ENCODE measurements at regions not wholly inside any gene's neighbourhood (a gene's known extent, or its start where the extent isn't known, plus 50 kb on each side); places are given as distances from the start of the nearest gene placed in this dataset.

DNA sequence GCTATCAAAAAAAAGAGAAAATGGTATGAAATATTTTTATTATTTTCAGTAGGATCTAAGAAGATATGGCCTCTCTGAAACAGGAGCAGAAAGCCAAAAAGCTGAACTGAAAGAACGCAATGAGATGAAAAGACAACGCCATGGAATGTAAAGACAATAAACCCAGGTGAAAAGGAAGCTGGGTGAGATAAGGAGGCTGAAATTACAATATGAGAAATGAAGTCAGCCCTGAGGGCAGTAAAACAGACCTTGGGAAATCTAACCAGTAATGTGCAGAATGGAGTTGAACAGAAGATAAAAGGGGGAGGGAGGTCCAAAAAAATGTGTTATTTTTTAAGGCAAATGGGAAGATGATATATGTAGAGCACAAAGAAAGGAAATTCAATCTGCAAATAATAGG, 265.3 kb downstream of the ENC1 start:
- no peaks in the 10 kb centered on the region for H3K4me1 Mint-ChIP-seq (ENCODE audit: low read depth)

DNA sequence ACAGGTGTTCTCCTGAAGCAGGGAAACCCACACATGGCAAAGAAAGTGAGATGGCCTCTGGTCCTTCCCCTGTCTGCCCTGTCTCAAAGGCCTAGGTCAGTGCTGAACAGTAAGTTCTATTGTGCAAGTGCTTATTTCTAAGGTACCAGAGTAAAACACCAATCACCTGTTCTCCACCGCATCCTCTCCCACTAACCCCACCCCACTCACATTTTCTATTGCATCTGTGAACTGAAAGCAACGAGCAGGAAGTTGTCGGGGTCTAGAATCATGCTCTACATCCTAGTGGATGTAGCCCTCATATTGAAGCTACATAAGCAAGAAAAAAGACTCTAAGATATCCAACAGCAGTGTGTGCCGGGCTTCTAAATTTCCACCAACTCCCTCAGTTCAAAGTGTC, 265.9 kb downstream of the ENC1 start:
- Mint-ChIP-seq H3K9me3 (no peaks in the 10 kb centered on the region), H3K36me3 (ENCODE audit: insufficient read depth) (no peaks in the 10 kb centered on the region), H3K27me3 (ENCODE audit: low read depth) (peaks cover 2% of the 10 kb centered on the region), H3K4me1 (ENCODE audit: low read depth) (no peaks in the 10 kb centered on the region), H3K4me3 (no peak overlapping the region)
- DNase-seq = no peak
- ATAC-seq = no peak

More for the DNA sequence above, 265.3 kb downstream of the ENC1 start:
- no peak for ATAC-seq
- H3K9me3 Mint-ChIP-seq = no peaks in the 10 kb centered on the region
- H3K4me3 Mint-ChIP-seq = no peak overlapping the region
- peaks cover 4% of the 10 kb centered on the region for H3K27me3 Mint-ChIP-seq (ENCODE audit: low read depth)
- DNase-seq = no peak
- H3K36me3 Mint-ChIP-seq (ENCODE audit: insufficient read depth) = no peaks in the 10 kb centered on the region

DNA sequence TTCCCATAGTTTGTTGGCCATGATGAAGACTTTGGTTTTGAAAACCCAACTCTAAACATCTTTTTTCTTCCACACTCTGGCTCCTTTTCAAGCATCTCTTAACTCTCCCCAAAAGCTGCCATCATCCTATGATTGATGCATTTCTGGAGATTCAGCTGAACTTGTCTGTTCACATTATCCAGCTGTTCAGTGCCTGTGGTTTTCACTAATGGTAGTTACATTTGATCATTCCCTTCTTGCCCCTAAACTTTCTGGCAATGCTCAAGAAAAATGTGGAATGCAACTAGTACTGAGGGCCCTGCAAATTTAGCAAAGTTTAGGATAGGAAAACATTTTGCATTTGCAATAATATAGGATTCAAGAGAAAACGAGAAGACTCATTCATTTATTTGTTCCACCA, 267.5 kb downstream of the ENC1 start:
- no peaks in the 10 kb centered on the region for H3K36me3 Mint-ChIP-seq (ENCODE audit: insufficient read depth)
- H3K4me3 Mint-ChIP-seq = no peak overlapping the region
- no peaks in the 10 kb centered on the region for H3K9me3 Mint-ChIP-seq
- DNase-seq (no peak), ATAC-seq (no peak)
- H3K4me1 Mint-ChIP-seq (ENCODE audit: low read depth) = no peaks in the 10 kb centered on the region
- no peaks in the 10 kb centered on the region for H3K27me3 Mint-ChIP-seq (ENCODE audit: low read depth)

DNA sequence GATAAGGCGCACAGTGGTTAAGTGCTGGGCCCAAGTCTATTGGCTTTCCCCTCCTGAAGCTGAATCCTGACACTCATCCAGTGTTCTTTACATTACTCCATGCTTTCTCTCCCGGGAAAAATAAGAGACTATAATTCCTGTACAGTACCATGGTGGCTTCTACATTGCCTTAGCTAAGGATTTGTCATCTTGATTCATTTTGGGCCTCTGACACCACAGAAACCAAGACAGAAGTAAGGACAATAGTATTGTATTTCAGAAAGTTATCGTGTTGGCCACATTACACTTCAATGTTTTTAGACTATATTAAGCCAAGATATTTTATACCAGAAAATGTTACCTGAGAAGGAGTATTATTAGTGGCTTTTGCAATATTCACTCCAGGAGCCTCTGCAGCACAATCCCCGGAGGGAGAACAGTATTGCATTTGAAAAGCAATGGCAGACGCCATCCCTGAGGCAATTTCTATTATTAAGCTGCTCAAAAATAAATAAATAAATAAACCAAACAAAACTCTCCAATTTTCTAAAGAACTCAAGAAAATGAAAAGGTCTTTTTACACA, 267.9 kb downstream of the ENC1 start:
- DNase-seq (no peak), ATAC-seq (no peak)
- H3K4me1 Mint-ChIP-seq (ENCODE audit: low read depth) = no peaks in the 10 kb centered on the region
- no peaks in the 10 kb centered on the region for H3K27me3 Mint-ChIP-seq (ENCODE audit: low read depth)
- H3K36me3 Mint-ChIP-seq (ENCODE audit: insufficient read depth) = no peaks in the 10 kb centered on the region
- no peaks in the 10 kb centered on the region for H3K9me3 Mint-ChIP-seq
- no peak overlapping the region for H3K4me3 Mint-ChIP-seq

DNA sequence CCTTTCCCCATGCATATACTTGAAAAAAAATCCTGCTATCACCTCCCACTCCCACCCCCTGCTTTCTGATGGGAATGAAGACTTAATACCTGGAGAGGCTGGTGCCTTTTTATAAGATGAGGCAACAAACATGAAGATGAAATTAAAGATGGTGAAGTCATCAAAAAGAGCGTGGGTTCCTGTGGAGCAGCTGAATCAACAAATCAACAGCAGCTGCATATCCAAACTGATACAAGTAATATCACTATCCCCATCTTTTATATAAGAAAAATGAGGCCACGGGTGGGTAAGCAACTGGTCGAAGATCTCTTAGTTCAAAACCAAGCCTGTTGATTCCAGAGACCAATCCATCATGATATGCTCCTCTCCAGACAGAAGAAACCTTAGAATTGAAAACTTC, 268.5 kb downstream of the ENC1 start:
- H3K36me3 Mint-ChIP-seq (ENCODE audit: insufficient read depth) = no peaks in the 10 kb centered on the region

DNA sequence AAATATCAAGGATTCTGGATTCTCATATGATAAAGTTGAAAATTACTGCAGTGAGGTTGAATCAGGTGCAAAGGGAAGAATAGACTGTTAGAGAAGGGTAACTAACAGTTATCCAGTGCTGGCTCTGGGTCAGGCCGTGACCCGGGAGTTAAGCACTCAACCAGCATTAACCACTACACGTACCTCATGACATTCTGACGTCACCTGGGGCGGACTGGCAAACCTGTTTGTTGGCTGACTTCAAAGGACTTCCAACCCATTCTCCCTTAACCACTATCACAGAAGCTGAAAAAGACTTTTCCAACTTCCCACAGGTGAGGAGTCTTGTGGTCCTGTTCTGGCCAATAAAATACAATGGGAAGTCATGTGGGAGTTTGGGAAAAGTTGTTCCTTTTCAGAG, 268.9 kb downstream of the ENC1 start:
- H3K4me3 Mint-ChIP-seq = no peak overlapping the region
- H3K27me3 Mint-ChIP-seq (ENCODE audit: low read depth) = no peaks in the 10 kb centered on the region
- no peaks in the 10 kb centered on the region for H3K36me3 Mint-ChIP-seq (ENCODE audit: insufficient read depth)
- no peaks in the 10 kb centered on the region for H3K4me1 Mint-ChIP-seq (ENCODE audit: low read depth)
- ATAC-seq (no peak), DNase-seq (no peak)
- no peaks in the 10 kb centered on the region for H3K9me3 Mint-ChIP-seq

More for the DNA sequence above, 268.5 kb downstream of the ENC1 start:
- no peak overlapping the region for H3K4me3 Mint-ChIP-seq
- H3K9me3 Mint-ChIP-seq = no peaks in the 10 kb centered on the region
- H3K27me3 Mint-ChIP-seq (ENCODE audit: low read depth) = no peaks in the 10 kb centered on the region
- no peaks in the 10 kb centered on the region for H3K4me1 Mint-ChIP-seq (ENCODE audit: low read depth)
- DNase-seq (no peak), ATAC-seq (no peak)

DNA sequence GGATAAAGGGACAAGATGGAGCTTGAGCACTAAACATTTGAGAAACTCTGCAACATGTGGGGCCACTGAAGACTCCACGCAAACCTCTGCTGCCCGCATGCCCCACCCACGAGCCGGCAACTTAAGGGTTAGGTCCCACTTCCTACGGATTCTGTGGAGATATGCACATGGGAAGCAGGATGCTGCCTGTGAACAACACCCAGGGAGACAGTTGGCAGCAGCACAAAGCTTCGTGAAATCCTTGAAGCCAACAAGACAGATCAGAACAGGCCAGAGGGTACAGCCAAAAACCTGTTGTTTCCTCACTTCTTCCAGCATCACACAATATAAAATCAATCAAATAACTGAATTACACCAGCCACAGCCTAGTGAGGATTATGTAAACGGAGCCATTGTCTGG, 270.4 kb downstream of the ENC1 start:
- Mint-ChIP-seq H3K4me1 (ENCODE audit: low read depth) (no peaks in the 10 kb centered on the region), H3K36me3 (ENCODE audit: insufficient read depth) (no peaks in the 10 kb centered on the region), H3K4me3 (no peak overlapping the region), H3K27me3 (ENCODE audit: low read depth) (no peaks in the 10 kb centered on the region), H3K9me3 (no peaks in the 10 kb centered on the region)
- ATAC-seq (no peak), DNase-seq (no peak)

DNA sequence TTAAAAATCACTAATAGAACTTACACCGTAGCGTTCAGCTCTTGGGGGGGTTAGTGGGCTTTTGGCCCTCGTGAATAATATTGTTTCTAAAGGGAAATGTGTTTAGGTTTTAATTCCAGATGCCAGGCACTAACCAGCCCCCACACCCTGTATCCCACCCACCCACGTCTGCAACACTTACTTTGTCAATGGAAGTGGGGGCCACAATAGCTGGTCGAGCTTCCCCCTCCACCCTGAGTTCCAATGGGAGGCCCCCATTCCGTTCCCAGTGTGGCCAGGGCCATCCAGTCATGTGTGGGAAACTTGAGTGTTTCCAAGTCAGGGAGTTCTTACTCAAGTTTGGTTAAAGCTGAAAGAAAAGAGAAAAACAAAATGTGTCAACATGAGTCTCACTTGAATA, 271.4 kb downstream of the ENC1 start:
- no peaks in the 10 kb centered on the region for H3K4me1 Mint-ChIP-seq (ENCODE audit: low read depth)
- no peaks in the 10 kb centered on the region for H3K36me3 Mint-ChIP-seq (ENCODE audit: insufficient read depth)
- no peaks in the 10 kb centered on the region for H3K27me3 Mint-ChIP-seq (ENCODE audit: low read depth)
- ATAC-seq (no peak), DNase-seq (no peak)
- H3K4me3 Mint-ChIP-seq = no peak overlapping the region
- no peaks in the 10 kb centered on the region for H3K9me3 Mint-ChIP-seq

DNA sequence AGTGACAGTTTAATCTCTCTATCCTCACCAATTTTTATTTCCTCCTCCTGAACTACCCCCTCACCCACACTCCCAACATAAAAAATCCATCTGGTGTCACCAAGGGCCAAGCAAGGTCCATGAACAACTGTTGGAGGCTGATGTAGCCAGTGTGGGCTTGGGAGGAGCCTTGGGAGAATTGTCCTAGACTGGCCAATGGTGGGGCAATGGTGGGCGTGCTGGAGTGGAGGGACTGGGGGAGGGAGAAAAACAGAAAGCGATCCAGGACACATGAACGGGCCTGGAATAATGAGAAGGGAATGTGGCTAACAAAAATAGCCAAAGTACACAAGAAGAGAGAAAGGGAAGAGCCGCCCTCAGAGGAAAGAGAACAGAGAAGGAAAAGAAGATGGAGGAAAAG, 272.6 kb downstream of the ENC1 start:
- no peaks in the 10 kb centered on the region for H3K4me1 Mint-ChIP-seq (ENCODE audit: low read depth)
- no peak overlapping the region for H3K4me3 Mint-ChIP-seq
- no peaks in the 10 kb centered on the region for H3K36me3 Mint-ChIP-seq (ENCODE audit: insufficient read depth)
- no peaks in the 10 kb centered on the region for H3K9me3 Mint-ChIP-seq
- H3K27me3 Mint-ChIP-seq (ENCODE audit: low read depth) = peaks cover 2% of the 10 kb centered on the region
- ATAC-seq (no peak), DNase-seq (no peak)

DNA sequence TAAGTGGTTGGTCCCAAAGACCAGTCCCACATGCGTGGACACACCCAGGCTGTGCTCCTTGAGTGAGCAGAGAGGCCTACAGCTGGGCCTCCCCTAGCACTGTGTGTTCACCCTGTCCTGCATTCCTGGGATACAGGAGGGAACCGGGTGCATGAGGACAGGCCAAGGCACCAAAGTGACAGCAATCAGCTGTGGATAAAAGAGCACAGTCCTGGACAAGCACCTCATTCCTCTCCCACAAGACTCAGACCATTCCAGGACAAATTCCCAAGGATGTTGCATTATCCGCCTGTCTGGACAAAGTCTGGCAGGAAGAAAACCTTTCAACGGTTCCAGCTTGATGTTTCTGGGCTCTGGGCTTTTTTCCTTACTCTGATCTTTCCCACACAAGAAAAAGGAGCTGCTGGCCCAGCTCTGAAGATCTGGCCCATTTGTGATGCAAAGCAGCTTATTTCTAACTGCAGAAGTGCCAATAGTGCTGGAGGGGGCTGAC, 273.2 kb downstream of the ENC1 start:
- Mint-ChIP-seq H3K9me3 (no peaks in the 10 kb centered on the region), H3K4me3 (no peak overlapping the region), H3K36me3 (ENCODE audit: insufficient read depth) (no peaks in the 10 kb centered on the region), H3K4me1 (ENCODE audit: low read depth) (no peaks in the 10 kb centered on the region), H3K27me3 (ENCODE audit: low read depth) (peaks cover 2% of the 10 kb centered on the region)
- no peak for DNase-seq
- ATAC-seq = no peak

DNA sequence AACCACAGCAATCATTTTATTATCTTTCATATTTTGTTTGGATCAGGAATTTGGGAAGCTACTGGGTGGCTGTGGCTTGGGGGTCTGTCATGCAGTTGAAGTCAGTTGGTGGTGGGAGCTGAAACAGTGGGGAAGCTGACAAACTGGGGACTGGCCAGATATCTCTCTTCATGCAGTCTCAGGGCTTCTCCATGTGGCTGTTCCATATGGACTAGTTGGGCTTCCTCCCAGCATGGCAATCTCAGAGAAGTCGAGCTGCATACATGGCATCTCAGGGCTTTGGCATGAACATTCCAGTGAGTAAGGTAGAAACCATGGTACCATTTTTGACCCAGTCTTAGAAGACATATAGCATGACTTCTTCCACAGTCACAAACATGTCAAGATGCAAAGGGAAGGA, 274.8 kb downstream of the ENC1 start:
- no peak for DNase-seq
- H3K36me3 Mint-ChIP-seq (ENCODE audit: insufficient read depth) = no peaks in the 10 kb centered on the region
- H3K4me1 Mint-ChIP-seq (ENCODE audit: low read depth) = no peaks in the 10 kb centered on the region
- no peak for ATAC-seq
- no peaks in the 10 kb centered on the region for H3K9me3 Mint-ChIP-seq
- H3K27me3 Mint-ChIP-seq (ENCODE audit: low read depth) = peaks cover 2% of the 10 kb centered on the region
- H3K4me3 Mint-ChIP-seq = no peak overlapping the region

DNA sequence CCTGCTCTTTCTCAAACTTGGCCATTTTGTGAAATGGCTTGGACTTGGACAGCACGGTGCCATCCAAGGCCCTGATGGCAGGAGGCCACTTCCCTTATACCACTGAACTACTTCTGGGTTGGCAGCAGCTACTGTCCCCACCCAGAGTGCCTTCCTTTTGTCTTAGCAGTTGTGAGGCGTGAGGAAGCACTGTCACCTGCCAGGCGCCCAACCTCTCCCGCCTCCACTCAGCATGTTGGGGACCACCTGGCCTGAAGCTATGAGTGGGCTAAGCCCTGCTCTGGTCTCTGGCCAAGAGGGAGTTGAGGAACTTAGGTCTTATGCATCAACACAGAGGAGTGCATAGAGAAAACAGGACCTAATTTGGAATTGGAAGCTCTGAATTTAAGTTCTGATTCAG, 276.0 kb downstream of the ENC1 start:
- Mint-ChIP-seq H3K36me3 (ENCODE audit: insufficient read depth) (no peaks in the 10 kb centered on the region), H3K27me3 (ENCODE audit: low read depth) (peaks cover 2% of the 10 kb centered on the region), H3K4me1 (ENCODE audit: low read depth) (no peaks in the 10 kb centered on the region), H3K4me3 (no peak overlapping the region), H3K9me3 (no peaks in the 10 kb centered on the region)
- ATAC-seq = no peak
- DNase-seq = no peak

DNA sequence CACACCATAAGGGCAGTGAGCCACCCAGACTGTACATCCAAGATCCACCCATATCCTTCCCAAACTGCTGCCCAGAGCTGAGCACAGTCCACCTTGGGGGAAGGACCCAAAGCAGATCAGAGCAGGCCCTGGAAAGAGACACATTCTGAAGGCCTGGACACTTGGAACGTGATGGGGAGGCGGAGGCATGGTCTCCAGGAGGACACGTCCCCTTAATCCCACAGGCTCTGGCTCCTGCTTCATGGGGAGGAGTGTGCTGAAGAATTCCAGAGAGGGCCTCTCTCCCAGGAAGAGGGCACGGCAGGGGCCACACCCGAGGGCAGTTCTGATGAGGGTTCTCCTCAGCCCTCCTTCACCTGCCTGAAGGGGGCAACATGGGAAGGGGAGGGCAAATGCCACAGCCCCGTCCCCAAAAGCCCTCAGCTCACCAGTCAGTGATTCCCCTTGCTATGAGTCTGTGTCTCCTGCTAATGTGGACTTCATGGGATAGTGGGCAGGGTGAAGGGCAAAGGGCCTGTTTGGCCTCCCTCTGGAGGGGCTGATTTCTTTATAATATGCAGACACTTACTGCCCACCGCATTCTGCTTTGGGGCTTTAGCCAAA, 276.8 kb downstream of the ENC1 start:
- no peaks in the 10 kb centered on the region for H3K4me1 Mint-ChIP-seq (ENCODE audit: low read depth)
- no peaks in the 10 kb centered on the region for H3K9me3 Mint-ChIP-seq
- no peak for ATAC-seq
- H3K27me3 Mint-ChIP-seq (ENCODE audit: low read depth) = peaks cover 2% of the 10 kb centered on the region
- no peaks in the 10 kb centered on the region for H3K36me3 Mint-ChIP-seq (ENCODE audit: insufficient read depth)
- no peak overlapping the region for H3K4me3 Mint-ChIP-seq
- no peak for DNase-seq

DNA sequence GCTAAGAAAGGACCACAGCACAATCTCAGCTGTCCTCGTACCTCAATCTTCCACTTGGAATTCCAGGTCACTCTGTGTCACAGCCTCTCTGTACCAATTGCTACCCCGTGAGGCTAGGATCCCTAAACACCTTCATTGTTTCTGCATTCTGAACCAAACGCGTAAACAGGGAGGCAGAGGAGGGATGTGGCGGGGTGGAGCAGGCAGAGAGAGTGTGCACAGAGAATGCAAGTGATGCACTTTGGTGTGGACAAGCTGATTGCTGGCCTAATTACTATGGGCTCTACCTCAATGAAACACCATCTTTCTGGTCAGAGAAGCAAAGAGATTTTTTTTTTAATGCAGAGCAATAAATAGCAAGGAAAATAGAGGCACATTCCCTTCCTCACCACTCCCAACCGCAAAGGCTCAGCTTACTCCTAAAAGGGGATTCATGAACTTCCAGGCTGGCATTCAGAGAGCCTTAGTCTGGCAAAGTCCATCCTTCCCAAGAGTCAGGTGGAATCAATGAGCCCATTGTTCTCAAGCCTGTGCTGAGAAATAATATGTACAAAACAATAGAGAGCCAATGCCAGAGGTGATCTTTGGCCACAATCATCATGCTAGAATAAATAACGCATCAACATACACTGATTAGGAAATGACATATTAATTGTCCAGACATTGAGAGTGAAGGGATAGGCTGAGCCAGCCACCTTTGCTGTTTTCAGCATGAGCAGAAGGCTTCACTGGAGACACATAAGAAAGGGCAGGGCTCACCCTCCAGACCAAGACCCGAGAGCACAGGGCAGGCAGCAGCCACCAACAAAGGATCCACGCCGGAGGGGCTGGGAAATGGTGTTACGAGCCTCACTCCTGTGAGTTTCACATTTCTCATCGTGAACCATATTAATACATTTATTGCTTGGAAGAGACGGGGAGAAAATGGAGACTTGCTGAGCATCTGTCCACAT, 278.8 kb downstream of the ENC1 start:
- H3K4me3 Mint-ChIP-seq = no peak overlapping the region
- ATAC-seq = no peak
- no peak for DNase-seq
- peaks cover 2% of the 10 kb centered on the region for H3K27me3 Mint-ChIP-seq (ENCODE audit: low read depth)
- H3K9me3 Mint-ChIP-seq = no peaks in the 10 kb centered on the region
- H3K36me3 Mint-ChIP-seq (ENCODE audit: insufficient read depth) = no peaks in the 10 kb centered on the region
- H3K4me1 Mint-ChIP-seq (ENCODE audit: low read depth) = no peaks in the 10 kb centered on the region
